ENCODE measurements at regions not wholly inside any gene's neighbourhood (a gene's known extent, or its start where the extent isn't known, plus 50 kb on each side); places are given as distances from the start of the nearest gene placed in this dataset.

DNA sequence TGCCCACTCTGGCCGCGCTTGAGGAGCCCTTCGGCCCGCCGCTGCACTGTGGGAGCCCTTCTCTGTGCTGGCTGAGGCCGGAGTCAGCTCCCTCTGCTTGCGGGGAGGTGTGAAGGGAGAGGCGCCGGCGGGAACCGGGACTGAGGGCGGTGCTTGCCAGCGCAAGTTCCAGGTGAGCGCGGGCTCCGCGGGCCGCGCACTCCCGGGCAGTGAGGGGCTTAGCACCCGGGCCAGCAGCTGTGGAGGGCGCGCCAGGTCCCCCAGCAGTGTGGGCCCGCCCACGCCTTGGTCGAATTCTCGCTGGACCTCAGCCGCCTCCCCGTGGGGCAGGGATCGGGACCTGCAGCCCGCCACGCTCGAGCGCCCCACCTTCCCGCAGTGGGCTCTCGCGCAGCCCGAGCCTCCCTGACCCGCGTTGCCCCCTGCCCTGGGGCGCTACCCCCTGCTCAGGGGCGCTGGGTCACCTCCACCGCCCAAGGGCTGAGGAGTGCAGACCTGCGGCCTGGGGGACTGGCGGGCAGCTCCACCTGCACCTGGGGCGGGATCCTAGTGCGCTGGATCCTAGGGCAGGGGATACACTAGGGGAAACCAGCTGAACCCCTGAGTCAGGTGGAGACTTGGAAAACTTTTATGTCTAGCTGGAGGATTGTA, 97.3 kb downstream of the CD8B2 start:
- TF ChIP-seq YY1 (IDR thresholded peaks at IDR 0.05; ENCODE audit: insufficient read depth, insufficient read length) (no peak), SUZ12 (IDR thresholded peaks at IDR 0.05; ENCODE audit: extremely low read depth, insufficient read depth, insufficient read length) (no peak), ZNF274 (IDR thresholded peaks at IDR 0.05; ENCODE audit: low read depth, low read length) (no peak)

All from NT2/D1 (cell line).